ENCODE measurements at regions not wholly inside any gene's neighbourhood (a gene's known extent, or its start where the extent isn't known, plus 50 kb on each side); places are given as distances from the start of the nearest gene placed in this dataset.

- DNase-seq (ENCODE audit: low read depth in 4 of 4, low spot score in 3 of 4), result no peak
These were observed 341.2 kb downstream of the MZT1 start for GRCh38 chr13:72386138-72386684.

- DNase-seq (ENCODE audit: low read depth in 4 of 4, low spot score in 3 of 4), result no peak
These were observed 342.6 kb downstream of the MZT1 start for GRCh38 chr13:72384879-72385278.

GRCh38 chr13:72384186-72384823, 343.1 kb downstream of the MZT1 start:
- no peak for DNase-seq (ENCODE audit: low read depth in 4 of 4, low spot score in 3 of 4)

GRCh38 chr13:72383646-72384045, 343.8 kb downstream of the MZT1 start:
- DNase-seq (ENCODE audit: low read depth in 4 of 4, low spot score in 3 of 4), result no peak

DNA sequence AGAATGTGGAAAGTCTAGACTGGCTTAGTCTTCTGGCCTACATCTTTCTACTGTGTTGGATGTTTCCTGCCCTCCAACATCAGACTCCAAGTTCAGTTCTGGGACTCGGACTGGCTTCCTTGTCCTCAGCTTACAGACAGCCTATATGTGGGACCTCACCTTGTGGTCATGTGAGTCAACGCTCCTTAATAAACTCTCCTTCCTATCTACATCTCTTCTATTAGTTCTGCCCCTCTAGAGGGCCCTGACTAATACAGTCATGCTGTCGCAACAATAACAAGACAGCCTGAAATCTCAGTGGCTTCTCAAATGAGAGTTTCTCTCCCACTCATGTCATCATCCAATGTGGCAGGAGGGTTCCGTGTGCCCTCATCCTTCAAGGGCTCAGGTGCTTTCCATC, 347.8 kb downstream of the MZT1 start:
- DNase-seq (ENCODE audit: low read depth in 4 of 4, low spot score in 3 of 4), result no peak

- no peak for DNase-seq (ENCODE audit: low read depth in 4 of 4, low spot score in 3 of 4)
These were observed 359.4 kb downstream of the MZT1 start for GRCh38 chr13:72368031-72368430.

DNA sequence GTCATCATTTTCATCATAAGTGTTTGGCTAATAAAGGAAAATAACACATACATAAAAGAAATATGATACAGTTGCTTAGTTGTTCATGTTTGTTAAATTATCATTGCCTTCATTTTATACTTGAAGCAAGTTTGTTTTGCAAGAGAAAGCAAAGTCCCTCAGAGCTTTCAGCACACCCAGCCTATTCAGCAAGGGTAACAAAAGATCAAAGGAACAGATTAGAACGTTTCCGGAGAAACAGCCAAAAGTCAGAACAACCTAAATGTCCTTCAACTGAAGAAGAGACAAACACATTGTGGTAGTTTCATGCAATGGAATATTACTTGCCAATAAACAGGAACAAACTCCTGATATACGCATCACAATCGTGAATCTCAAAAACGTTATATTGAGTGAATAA, 380.7 kb downstream of the MZT1 start:
- DNase-seq (ENCODE audit: low read depth in 4 of 4, low spot score in 3 of 4), result no peak

- DNase-seq (ENCODE audit: low read depth in 4 of 4, low spot score in 3 of 4), result no peak
These were observed 385.1 kb downstream of the MZT1 start for GRCh38 chr13:72342364-72342763.

GRCh38 chr13:72341904-72342303, 385.5 kb downstream of the MZT1 start:
- DNase-seq (ENCODE audit: low read depth in 4 of 4, low spot score in 3 of 4), result no peak

- no peak for DNase-seq (ENCODE audit: low read depth in 4 of 4, low spot score in 3 of 4)
These were observed 409.9 kb downstream of the MZT1 start for GRCh38 chr13:72317346-72318109.

GRCh38 chr13:72316716-72317115, 410.7 kb downstream of the MZT1 start:
- no peak for DNase-seq (ENCODE audit: low read depth in 4 of 4, low spot score in 3 of 4)

DNA sequence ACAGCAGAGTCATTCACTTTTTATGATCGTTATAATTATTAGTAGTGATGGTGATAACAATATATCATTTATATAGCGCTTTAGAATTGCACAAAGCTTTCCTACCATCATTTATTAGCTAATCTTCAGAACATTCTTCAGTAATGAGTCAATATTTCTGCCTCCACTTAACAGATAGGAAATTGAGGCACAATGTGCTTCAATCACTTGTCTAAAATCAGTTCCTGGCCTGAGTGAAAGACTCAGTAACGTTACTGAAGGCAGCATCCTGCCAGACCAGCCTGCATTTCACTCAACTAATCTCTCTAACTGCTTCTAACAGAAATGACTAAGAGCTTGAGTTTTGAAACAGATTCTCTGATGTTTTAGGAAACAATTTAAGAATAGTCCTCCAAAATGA, 412.1 kb downstream of the MZT1 start:
- no peak for DNase-seq (ENCODE audit: low read depth in 4 of 4, low spot score in 3 of 4)

DNA sequence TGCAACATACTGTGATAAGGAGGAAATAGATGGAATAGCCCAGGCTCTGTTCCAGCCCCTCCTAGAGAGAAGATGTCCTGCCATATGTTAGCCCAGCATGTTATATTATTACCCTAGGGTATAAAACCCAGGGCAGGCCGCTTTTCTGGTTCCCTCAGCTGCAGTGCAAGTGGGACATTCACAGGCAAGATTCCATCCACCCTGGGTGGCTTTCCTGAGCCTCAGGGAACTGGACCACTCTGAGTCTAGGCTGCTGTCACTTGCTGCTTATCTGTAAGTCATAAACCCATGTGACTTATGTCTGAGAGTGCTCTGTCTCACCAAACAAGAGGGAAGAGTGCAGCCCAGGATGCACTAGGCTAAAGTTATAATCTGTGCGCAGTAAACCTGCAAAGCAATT, 413.2 kb downstream of the MZT1 start:
- no peak for DNase-seq (ENCODE audit: low read depth in 4 of 4, low spot score in 3 of 4)

DNA sequence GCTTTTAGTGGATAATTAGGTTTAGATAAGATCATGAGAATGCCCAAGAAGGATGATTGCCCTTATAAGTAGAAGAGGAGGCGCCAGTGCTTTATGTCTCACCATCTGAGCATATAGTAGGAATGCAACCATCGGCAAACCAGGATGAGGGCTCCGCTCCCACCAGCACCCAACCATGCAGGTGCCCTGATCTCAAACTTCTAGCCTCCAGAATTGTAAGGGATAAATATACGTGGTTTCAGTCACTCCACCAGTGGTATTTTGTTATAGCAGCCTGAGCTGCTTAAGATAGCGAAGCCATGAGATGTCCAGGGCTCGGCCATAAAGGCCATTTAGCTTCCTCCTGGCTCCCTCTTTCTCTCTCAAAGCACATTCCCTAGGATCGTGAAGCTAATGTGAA, 413.9 kb downstream of the MZT1 start:
- no peak for DNase-seq (ENCODE audit: low read depth in 4 of 4, low spot score in 3 of 4)

DNA sequence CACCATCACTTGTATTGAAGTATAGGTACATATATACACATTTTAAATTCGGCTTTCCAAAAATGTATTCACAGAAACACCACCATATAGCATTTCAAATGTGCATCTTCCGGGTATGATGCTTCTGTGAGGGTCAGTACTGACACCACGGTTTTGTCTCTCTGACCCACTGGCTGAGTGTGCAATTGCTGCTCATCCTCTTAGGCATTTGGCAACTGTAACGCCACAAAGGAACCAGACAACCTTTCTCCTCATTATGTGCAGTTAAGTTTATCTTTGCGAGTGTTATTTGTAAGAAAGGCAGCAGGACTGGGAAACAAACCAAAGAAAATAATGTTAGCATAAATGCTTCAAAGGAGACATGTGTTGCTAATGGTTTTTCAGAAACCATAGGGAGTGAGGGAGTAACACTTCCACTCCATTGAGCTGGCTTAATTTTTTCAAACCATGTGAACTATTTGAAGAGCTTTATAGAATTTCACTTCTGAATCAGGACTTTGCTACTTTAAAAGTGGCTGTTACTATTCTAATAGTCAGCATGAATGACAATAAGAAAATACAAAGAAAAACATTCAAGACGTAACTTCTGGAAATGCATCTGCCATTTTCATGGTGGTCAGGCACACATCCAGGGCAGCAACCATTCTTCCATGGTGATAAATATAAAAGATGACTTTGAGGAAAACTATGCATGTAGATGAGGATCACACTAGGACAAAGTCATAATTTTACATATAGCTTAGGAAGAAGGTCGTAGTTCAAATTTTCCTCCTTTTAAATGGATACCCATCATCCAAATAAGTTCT, 423.3 kb downstream of the MZT1 start:
- DNase-seq (ENCODE audit: low read depth in 4 of 4, low spot score in 3 of 4), result peak; percentile 43 to 53 (median 46)

GRCh38 chr13:72296246-72296645, 429.2 kb upstream of the DACH1 start:
- no peak for DNase-seq (ENCODE audit: low read depth in 4 of 4, low spot score in 3 of 4)

DNA sequence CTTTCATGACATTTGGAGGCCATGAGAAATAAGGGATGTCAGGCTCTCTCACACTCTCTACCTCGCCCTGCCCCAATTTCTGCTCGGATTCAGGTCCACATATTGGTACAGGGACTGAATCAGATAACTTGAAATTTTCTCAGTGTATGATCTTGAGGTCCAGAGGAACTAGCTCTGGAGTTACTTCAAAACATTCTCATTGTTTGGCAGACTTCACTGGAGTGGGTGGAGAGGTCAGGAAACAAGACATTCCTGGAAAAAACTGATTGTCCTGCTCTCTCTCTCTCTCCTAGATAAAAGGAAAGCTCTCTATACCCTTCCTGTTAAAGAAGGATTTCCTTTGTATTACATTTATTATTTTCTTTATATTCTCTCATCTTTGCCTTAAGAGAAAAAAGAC, 428.1 kb upstream of the DACH1 start:
- DNase-seq (ENCODE audit: low read depth in 4 of 4, low spot score in 3 of 4), result no peak

- DNase-seq (ENCODE audit: low read depth in 4 of 4, low spot score in 3 of 4), result no peak
These were observed 426.2 kb upstream of the DACH1 start for GRCh38 chr13:72293206-72293605.

GRCh38 chr13:72290962-72291681, 424.1 kb upstream of the DACH1 start:
- DNase-seq (ENCODE audit: low read depth in 4 of 4, low spot score in 3 of 4), result no peak

GRCh38 chr13:72286421-72286820, 419.4 kb upstream of the DACH1 start:
- no peak for DNase-seq (ENCODE audit: low read depth in 4 of 4, low spot score in 3 of 4)

DNA sequence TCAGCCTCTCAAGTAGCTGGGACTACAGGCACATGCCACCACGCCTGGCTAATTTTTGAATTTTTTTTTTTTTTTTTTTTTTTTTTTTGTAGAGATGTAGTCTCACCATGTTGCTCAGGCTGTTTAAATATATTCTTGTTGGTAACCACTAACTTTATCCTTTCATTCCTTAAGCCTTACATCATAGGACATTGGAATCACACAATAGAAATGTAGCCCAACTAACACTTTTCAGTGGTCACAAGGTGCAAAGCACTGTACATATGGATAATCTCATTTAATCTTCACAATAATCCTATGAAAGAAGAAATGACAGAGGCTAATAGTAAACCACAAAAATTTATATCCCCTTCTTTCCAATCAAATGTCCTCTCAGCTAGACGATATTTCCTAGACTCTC, 417.8 kb upstream of the DACH1 start:
- no peak for DNase-seq (ENCODE audit: low read depth in 4 of 4, low spot score in 3 of 4)
